Aorta (tissue), 5 donors: ENCODE measurements at regions not wholly inside any gene's neighbourhood (a gene's known extent, or its start where the extent isn't known, plus 50 kb on each side); places are given as distances from the start of the nearest gene placed in this dataset.

Source experiments
- ATAC-seq: fragments of 200-7000 bp; cut with Tn5 transposase; one replicate; pipeline ENCODE4 v1.9.1; 2022; ENCODE audit warnings: moderate library complexity; ENCODE audit not compliant: low FRiP score
- DNase-seq, 2 donors: peaks; one replicate each; pipeline ENCODE4 v3.0.0-alpha.2; 2020
- H3K27ac ChIP-seq, 2 donors: one replicate each; pipeline ENCODE4 v1.5.1; 2013; ENCODE audit warnings: low read length in 2 of 2, mild to moderate bottlenecking in 2 of 2, moderate library complexity in 2 of 2, control low read depth in 1 of 2, inconsistent platforms in 1 of 2, low read depth in 1 of 2
- H3K27me3 ChIP-seq, 2 donors: one replicate each; pipeline ENCODE4 v1.6.1; 2013; ENCODE audit warnings: control low read depth in 1 of 2, low read length in 1 of 2, mild to moderate bottlenecking in 1 of 2, moderate library complexity in 1 of 2; ENCODE audit not compliant: insufficient read depth in 2 of 2, control insufficient read depth in 1 of 2
- H3K36me3 ChIP-seq, 2 donors: one replicate each; pipeline ENCODE4 v1.6.1; 2013; ENCODE audit warnings: control low read depth in 1 of 2, low read length in 1 of 2, mild to moderate bottlenecking in 1 of 2; ENCODE audit not compliant: insufficient read depth in 2 of 2, control insufficient read depth in 1 of 2
- H3K4me1 ChIP-seq, 2 donors: one replicate each; pipeline ENCODE4 v1.6.1; 2013; ENCODE audit warnings: low read length in 2 of 2, control low read depth in 1 of 2, mild to moderate bottlenecking in 1 of 2, moderate library complexity in 1 of 2; ENCODE audit not compliant: insufficient read depth in 2 of 2, control insufficient read depth in 1 of 2
- H3K4me3 ChIP-seq, 2 donors: one replicate each; pipeline ENCODE4 v1.5.1; 2013; ENCODE audit warnings: low read length in 2 of 2, control low read depth in 1 of 2, mild to moderate bottlenecking in 1 of 2
- H3K9me3 ChIP-seq: one replicate; pipeline ENCODE4 v1.6.1; 2013; ENCODE audit warnings: mild to moderate bottlenecking, low read length; ENCODE audit not compliant: control insufficient read depth
- WGBS, 2 donors: extraction: QIAGEN DNeasy Blood & Tissue Kit; methylation state at CpG; one replicate each; pipeline ENCODE4 v1.1.7; 2013; 5-methylcytosine and 5-hydroxymethylcytosine counted together
- intact Hi-C, 2 donors: fragments of 100-400 bp; cut with DNase I; formaldehyde crosslinking; loops; one replicate each; pipeline versions ENCODE4 v1.14.2 to v1.15.0; 2022
- donor health status: healthy with polysubstance abuse.
- donor health status: Bipolar disorder and iron deficiency.
- donor health status: DM: no; HTN: no; CAD: no.
- donor health status: DM: no; HTN: no; CAD: no.
- donor health status: DM: yes; HTN: yes; CAD: no.

GRCh38 chr2:64228126-64228678 lies 84.0 kb upstream of the PELI1 start:
- intact Hi-C loops: no loop called here
- 1% methylated on average over 26 of the region's 26 CpGs for WGBS, 2 donors

GRCh38 chr2:64228918-64229317 lies 84.7 kb upstream of the PELI1 start:
- no peaks in the 10 kb centered on the region for H3K36me3 ChIP-seq
- H3K9me3 ChIP-seq: no peaks in the 10 kb centered on the region
- no peak overlapping the region for H3K4me3 ChIP-seq
- no peak for ATAC-seq
- intact Hi-C loops: no loop called here
- 86 to 87% methylated on average over 4 of the region's 4 CpGs for WGBS, 2 donors
- H3K27me3 ChIP-seq: no peaks in the 10 kb centered on the region
- no peak overlapping the region for H3K27ac ChIP-seq
- no peaks in the 10 kb centered on the region for H3K4me1 ChIP-seq
- DNase-seq: no peak

More at GRCh38 chr2:64228126-64228678, 84.0 kb upstream of the PELI1 start:
- H3K4me1 ChIP-seq: no peaks in the 10 kb centered on the region
- H3K27me3 ChIP-seq: no peaks in the 10 kb centered on the region
- no peak overlapping the region for H3K27ac ChIP-seq
- H3K4me3 ChIP-seq: peak overlapping the region; percentile 51 to 74
- DNase-seq (peak; percentile 90 to 91), ATAC-seq (peak; percentile 94)
- no peaks in the 10 kb centered on the region for H3K9me3 ChIP-seq
- H3K36me3 ChIP-seq: no peaks in the 10 kb centered on the region

- intact Hi-C loops: no loop called here
Measured at GRCh38 chr2:64230540-64230939, 86.3 kb upstream of the PELI1 start.

GRCh38 chr2:64232266-64232665 lies 88.0 kb upstream of the PELI1 start:
- Histone ChIP-seq H3K4me1 (no peaks in the 10 kb centered on the region), H3K36me3 (no peaks in the 10 kb centered on the region), H3K4me3 (no peak overlapping the region), H3K9me3 (no peaks in the 10 kb centered on the region), H3K27me3 (no peaks in the 10 kb centered on the region), H3K27ac (no peak overlapping the region)
- intact Hi-C loops: no loop called here
- WGBS, 2 donors: 94 to 100% methylated on average over 2 of the region's 2 CpGs
- no peak for ATAC-seq
- no peak for DNase-seq

More at GRCh38 chr2:64230540-64230939, 86.3 kb upstream of the PELI1 start:
- H3K27me3 ChIP-seq: no peaks in the 10 kb centered on the region
- no peak overlapping the region for H3K4me3 ChIP-seq
- DNase-seq (no peak), ATAC-seq (no peak)
- no peaks in the 10 kb centered on the region for H3K9me3 ChIP-seq
- H3K4me1 ChIP-seq: no peaks in the 10 kb centered on the region
- H3K36me3 ChIP-seq: no peaks in the 10 kb centered on the region
- no peak overlapping the region for H3K27ac ChIP-seq

GRCh38 chr2:64233376-64233922 lies 89.2 kb upstream of the PELI1 start:
- DNase-seq (no peak), ATAC-seq (no peak)
- WGBS, 2 donors: 74 to 76% methylated on average over 4 of the region's 4 CpGs
- intact Hi-C loops: no loop called here
- Histone ChIP-seq H3K9me3 (no peaks in the 10 kb centered on the region), H3K4me3 (no peak overlapping the region), H3K36me3 (no peaks in the 10 kb centered on the region), H3K4me1 (no peaks in the 10 kb centered on the region), H3K27me3 (no peaks in the 10 kb centered on the region), H3K27ac (no peak overlapping the region)

- Histone ChIP-seq H3K27me3 (no peaks in the 10 kb centered on the region), H3K4me3 (no peak overlapping the region), H3K9me3 (no peaks in the 10 kb centered on the region), H3K27ac (no peak overlapping the region), H3K4me1 (no peaks in the 10 kb centered on the region), H3K36me3 (no peaks in the 10 kb centered on the region)
- intact Hi-C loops: no loop called here
- DNase-seq (no peak), ATAC-seq (no peak)
- 76 to 85% methylated on average over 5 of the region's 5 CpGs for WGBS, 2 donors
Measured at GRCh38 chr2:64234150-64234549, 89.9 kb upstream of the PELI1 start.

- no peaks in the 10 kb centered on the region for H3K27me3 ChIP-seq
- no peaks in the 10 kb centered on the region for H3K36me3 ChIP-seq
- H3K4me3 ChIP-seq: no peak overlapping the region
- ATAC-seq (no peak), DNase-seq (no peak)
- 79% methylated on average over 3 of the region's 3 CpGs for WGBS, 2 donors
- H3K9me3 ChIP-seq: no peaks in the 10 kb centered on the region
- H3K27ac ChIP-seq: no peak overlapping the region
- no peaks in the 10 kb centered on the region for H3K4me1 ChIP-seq
- intact Hi-C loops: no loop called here
Measured at GRCh38 chr2:64234785-64235184, 90.6 kb upstream of the PELI1 start.

- no peaks in the 10 kb centered on the region for H3K36me3 ChIP-seq
- H3K9me3 ChIP-seq: no peaks in the 10 kb centered on the region
- WGBS, 2 donors: 85 to 89% methylated on average over 2 of the region's 2 CpGs
- DNase-seq (no peak), ATAC-seq (no peak)
- no peak overlapping the region for H3K27ac ChIP-seq
- intact Hi-C loops: no loop called here
- no peak overlapping the region for H3K4me3 ChIP-seq
- H3K4me1 ChIP-seq: no peaks in the 10 kb centered on the region
- H3K27me3 ChIP-seq: no peaks in the 10 kb centered on the region
Measured at GRCh38 chr2:64237266-64237665, 93.0 kb upstream of the PELI1 start.

- intact Hi-C loops: no loop called here
- no peaks in the 10 kb centered on the region for H3K4me1 ChIP-seq
- no peak overlapping the region for H3K4me3 ChIP-seq
- no peaks in the 10 kb centered on the region for H3K36me3 ChIP-seq
- H3K27ac ChIP-seq: no peak overlapping the region
- no peaks in the 10 kb centered on the region for H3K27me3 ChIP-seq
- 96 to 97% methylated on average over 4 of the region's 4 CpGs for WGBS, 2 donors
- ATAC-seq: no peak
- DNase-seq: no peak
- H3K9me3 ChIP-seq: no peaks in the 10 kb centered on the region
Measured at GRCh38 chr2:64238799-64239198, 94.6 kb upstream of the PELI1 start.
